ENCODE measurements at regions not wholly inside any gene's neighbourhood (a gene's known extent, or its start where the extent isn't known, plus 50 kb on each side); places are given as distances from the start of the nearest gene placed in this dataset.

DNA sequence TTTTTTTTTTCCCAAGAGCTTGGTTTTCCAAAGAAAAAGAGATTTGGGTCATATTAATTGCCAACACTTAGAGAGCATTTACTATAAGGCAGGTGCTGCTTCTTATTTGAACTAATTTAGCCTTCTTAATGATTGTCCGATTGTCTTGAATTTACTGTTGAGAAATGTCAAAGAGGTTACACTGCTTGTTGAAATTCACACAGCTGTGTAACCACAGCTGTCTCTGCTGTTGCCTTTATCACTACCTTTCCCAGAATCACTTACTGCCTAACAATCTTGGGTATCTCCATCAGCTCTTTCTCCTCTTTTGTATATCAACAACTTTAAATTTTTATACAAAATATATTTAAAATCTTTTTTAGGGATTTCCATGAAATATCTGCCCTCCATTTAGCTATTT, 115.6 kb downstream of the UCHL5 start:
- no peaks in the 10 kb centered on the region for H3K9me3 Mint-ChIP-seq (ENCODE audit: low read depth, unreplicated experiment)
- no TSS peak for BruUV-seq (replicated peaks)
- intact Hi-C loops (cut with micrococcal nuclease; ENCODE audit: unreplicated experiment), result no loop called here
- TF ChIP-seq, protein P1, sequence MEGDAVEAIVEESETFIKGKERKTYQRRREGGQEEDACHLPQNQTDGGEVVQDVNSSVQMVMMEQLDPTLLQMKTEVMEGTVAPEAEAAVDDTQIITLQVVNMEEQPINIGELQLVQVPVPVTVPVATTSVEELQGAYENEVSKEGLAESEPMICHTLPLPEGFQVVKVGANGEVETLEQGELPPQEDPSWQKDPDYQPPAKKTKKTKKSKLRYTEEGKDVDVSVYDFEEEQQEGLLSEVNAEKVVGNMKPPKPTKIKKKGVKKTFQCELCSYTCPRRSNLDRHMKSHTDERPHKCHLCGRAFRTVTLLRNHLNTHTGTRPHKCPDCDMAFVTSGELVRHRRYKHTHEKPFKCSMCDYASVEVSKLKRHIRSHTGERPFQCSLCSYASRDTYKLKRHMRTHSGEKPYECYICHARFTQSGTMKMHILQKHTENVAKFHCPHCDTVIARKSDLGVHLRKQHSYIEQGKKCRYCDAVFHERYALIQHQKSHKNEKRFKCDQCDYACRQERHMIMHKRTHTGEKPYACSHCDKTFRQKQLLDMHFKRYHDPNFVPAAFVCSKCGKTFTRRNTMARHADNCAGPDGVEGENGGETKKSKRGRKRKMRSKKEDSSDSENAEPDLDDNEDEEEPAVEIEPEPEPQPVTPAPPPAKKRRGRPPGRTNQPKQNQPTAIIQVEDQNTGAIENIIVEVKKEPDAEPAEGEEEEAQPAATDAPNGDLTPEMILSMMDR (IDR thresholded peaks at IDR 0.05; ENCODE audit: unreplicated experiment), result no peak
- no peaks in the 10 kb centered on the region for H3K27me3 Mint-ChIP-seq (ENCODE audit: unreplicated experiment)
- peaks cover 7% of the 10 kb centered on the region for H3K4me1 Mint-ChIP-seq (ENCODE audit: low read depth, unreplicated experiment)
- no peak overlapping the region for H3K4me3 Mint-ChIP-seq (ENCODE audit: low read depth, unreplicated experiment)
- CTCF ChIA-PET, result no interaction called here
- no peaks in the 10 kb centered on the region for H3K36me3 Mint-ChIP-seq (ENCODE audit: insufficient read depth, unreplicated experiment)
- no peak overlapping the region for H3K27ac Mint-ChIP-seq (ENCODE audit: unreplicated experiment)
- DNase-seq, result no peak

DNA sequence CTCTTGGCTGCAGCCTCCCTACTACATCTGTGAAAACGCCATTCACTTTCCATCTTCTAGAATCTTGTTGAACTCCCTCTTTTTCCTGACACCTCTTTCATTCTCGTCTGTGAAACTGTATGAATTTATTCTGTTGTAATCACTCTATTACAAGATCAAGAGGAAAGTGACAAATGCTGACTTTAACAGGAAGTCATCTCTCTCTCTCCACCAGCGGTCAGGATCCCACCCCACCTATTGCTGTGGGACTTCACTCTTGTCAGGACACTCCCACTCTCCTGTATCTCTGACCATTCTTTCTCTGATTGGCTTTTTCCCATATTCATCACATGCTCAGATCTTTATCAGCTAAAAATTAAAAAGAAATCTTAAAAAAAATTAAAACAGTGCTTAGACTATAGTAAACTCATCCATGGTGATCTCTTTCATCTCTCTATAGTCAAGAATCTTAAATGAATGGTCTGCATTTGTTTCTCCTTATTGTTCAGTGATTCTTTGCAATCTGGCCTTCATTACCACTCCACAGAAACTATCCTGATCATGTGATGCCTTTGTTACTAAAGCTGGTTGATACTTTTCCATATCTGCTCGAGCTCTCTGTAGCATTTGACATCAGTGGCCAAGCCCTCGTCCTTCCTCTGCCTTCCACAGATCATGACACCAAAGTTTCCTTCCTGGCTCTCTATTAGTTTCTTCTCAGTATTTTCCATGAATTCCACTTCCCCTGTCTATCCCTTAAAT, 113.6 kb downstream of the UCHL5 start:
- intact Hi-C loops (cut with micrococcal nuclease; ENCODE audit: unreplicated experiment), result no loop called here
- Mint-ChIP-seq H3K9me3 (ENCODE audit: low read depth, unreplicated experiment) (no peaks in the 10 kb centered on the region), H3K4me1 (ENCODE audit: low read depth, unreplicated experiment) (no peaks in the 10 kb centered on the region), H3K36me3 (ENCODE audit: insufficient read depth, unreplicated experiment) (no peaks in the 10 kb centered on the region), H3K27me3 (ENCODE audit: unreplicated experiment) (no peaks in the 10 kb centered on the region), H3K27ac (ENCODE audit: unreplicated experiment) (no peak overlapping the region), H3K4me3 (ENCODE audit: low read depth, unreplicated experiment) (no peak overlapping the region)
- CTCF ChIA-PET, result no interaction called here
- TF ChIP-seq, protein P1 (IDR thresholded peaks at IDR 0.05; ENCODE audit: unreplicated experiment), result no peak
- DNase-seq, result no peak
- BruUV-seq (replicated peaks), result no TSS peak

DNA sequence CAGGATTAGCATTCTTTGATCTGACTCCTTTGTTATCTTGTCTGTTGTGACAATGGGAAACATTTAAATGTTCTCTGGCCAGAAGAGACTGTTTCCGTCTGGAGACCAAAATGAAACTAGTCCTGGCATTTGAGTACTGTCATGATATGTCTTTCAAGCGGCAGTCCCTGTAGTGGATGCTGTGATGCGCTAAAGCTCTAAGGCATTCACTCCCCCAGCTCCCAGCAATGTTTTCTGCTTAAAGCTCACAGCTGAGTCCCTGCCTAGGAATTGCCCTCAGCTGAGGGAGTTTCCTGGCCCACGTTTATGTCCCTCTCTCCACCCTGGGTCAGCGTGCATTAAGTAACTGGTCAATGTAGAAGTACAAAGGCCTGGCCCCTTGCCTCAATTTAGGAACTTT, 109.4 kb downstream of the UCHL5 start:
- intact Hi-C loops (cut with micrococcal nuclease; ENCODE audit: unreplicated experiment), result no loop called here
- Mint-ChIP-seq H3K9me3 (ENCODE audit: low read depth, unreplicated experiment) (no peaks in the 10 kb centered on the region), H3K27me3 (ENCODE audit: unreplicated experiment) (no peaks in the 10 kb centered on the region), H3K27ac (ENCODE audit: unreplicated experiment) (no peak overlapping the region), H3K4me1 (ENCODE audit: low read depth, unreplicated experiment) (no peaks in the 10 kb centered on the region), H3K4me3 (ENCODE audit: low read depth, unreplicated experiment) (no peak overlapping the region), H3K36me3 (ENCODE audit: insufficient read depth, unreplicated experiment) (no peaks in the 10 kb centered on the region)
- TF ChIP-seq, protein P1 (IDR thresholded peaks at IDR 0.05; ENCODE audit: unreplicated experiment), result no peak
- no peak for DNase-seq
- CTCF ChIA-PET, result no interaction called here
- BruUV-seq (replicated peaks), result no TSS peak

DNA sequence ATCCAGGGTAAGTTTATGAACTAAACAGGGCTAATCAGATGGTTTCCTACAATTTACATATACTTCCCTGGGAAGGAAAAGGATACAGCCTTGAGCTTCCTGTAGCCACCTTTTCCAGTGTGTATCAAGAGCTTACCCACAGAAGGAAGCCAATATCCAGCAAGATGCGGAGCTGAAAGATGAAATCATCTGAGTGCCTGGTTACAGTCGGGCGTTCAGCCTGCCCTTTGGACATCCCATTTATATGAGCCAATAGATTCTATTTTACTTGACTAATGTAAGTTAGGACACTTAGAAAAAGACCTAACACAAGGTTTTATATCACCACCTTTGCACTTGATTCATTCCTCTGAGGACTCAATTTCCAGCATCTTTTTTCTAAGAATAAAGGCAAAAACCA, 108.2 kb downstream of the UCHL5 start:
- Mint-ChIP-seq H3K4me3 (ENCODE audit: low read depth, unreplicated experiment) (no peak overlapping the region), H3K4me1 (ENCODE audit: low read depth, unreplicated experiment) (no peaks in the 10 kb centered on the region), H3K36me3 (ENCODE audit: insufficient read depth, unreplicated experiment) (no peaks in the 10 kb centered on the region), H3K9me3 (ENCODE audit: low read depth, unreplicated experiment) (no peaks in the 10 kb centered on the region), H3K27ac (ENCODE audit: unreplicated experiment) (no peak overlapping the region), H3K27me3 (ENCODE audit: unreplicated experiment) (no peaks in the 10 kb centered on the region)
- BruUV-seq (replicated peaks), result no TSS peak
- DNase-seq, result no peak
- CTCF ChIA-PET, result interaction anchor here (1.5 kb wide), 1 partner anchor 11 kb away, joined by 3 read pairs; no protein-coding TSS in a partner anchor
- TF ChIP-seq, protein P1 (IDR thresholded peaks at IDR 0.05; ENCODE audit: unreplicated experiment), result no peak
- intact Hi-C loops (cut with micrococcal nuclease; ENCODE audit: unreplicated experiment), result no loop called here
